Osteocyte (in vitro differentiated cells): ENCODE measurements at regions not wholly inside any gene's neighbourhood (a gene's known extent, or its start where the extent isn't known, plus 50 kb on each side); places are given as distances from the start of the nearest gene placed in this dataset.
"Not testable (repeated sequence)": the region's sequence is repeated elsewhere in the genome, so short reads cannot be mapped to it uniquely, and the experiment has no call there.

Source experiments
- DNase-seq: peaks from one replicate; pipeline ENCODE4 v3.0.0; 2021; ENCODE audit warnings: mixed read lengths; ENCODE audit not compliant: unreplicated experiment; ENCODE audit errors: extremely low spot score
- H3K27ac Mint-ChIP-seq: one replicate; pipeline ENCODE4 v1.8.0; 2021; ENCODE audit warnings: mild to moderate bottlenecking, mixed read lengths; ENCODE audit not compliant: unreplicated experiment
- H3K27me3 Mint-ChIP-seq: one replicate; pipeline ENCODE4 v1.8.0; 2021; ENCODE audit warnings: mixed read lengths; ENCODE audit not compliant: unreplicated experiment
- H3K36me3 Mint-ChIP-seq: one replicate; pipeline ENCODE4 v1.8.0; 2021; ENCODE audit warnings: mixed read lengths; ENCODE audit not compliant: unreplicated experiment
- H3K4me1 Mint-ChIP-seq: one replicate; pipeline ENCODE4 v1.8.0; 2021; ENCODE audit warnings: mixed read lengths; ENCODE audit not compliant: unreplicated experiment
- H3K4me3 Mint-ChIP-seq: one replicate; pipeline ENCODE4 v1.8.0; 2021; ENCODE audit warnings: mild to moderate bottlenecking, moderate library complexity, mixed read lengths; ENCODE audit not compliant: unreplicated experiment
- H3K9me3 Mint-ChIP-seq: one replicate; pipeline ENCODE4 v1.8.0; 2021; ENCODE audit warnings: mixed read lengths; ENCODE audit not compliant: unreplicated experiment
- CTCF ChIP-seq: fragments of 200-600 bp; sonication (generic); IDR thresholded peaks from 2 replicates; pipeline ENCODE4 v1.5.0; 2021; ENCODE audit warnings: antibody characterized with exemption, mild to moderate bottlenecking, moderate library complexity

- Mint-ChIP-seq H3K9me3 (no peaks in the 10 kb centered on the region), H3K4me1 (peaks cover 6% of the 10 kb centered on the region), H3K4me3 (no peak overlapping the region), H3K27ac (no peak overlapping the region), H3K36me3 (no peaks in the 10 kb centered on the region), H3K27me3 (no peaks in the 10 kb centered on the region)
- no peak for TF ChIP-seq CTCF
- DNase-seq, result no peak
Observed at GRCh38 chr14:42992930-42993329, 1386.3 kb downstream of the LRFN5 start.

DNA sequence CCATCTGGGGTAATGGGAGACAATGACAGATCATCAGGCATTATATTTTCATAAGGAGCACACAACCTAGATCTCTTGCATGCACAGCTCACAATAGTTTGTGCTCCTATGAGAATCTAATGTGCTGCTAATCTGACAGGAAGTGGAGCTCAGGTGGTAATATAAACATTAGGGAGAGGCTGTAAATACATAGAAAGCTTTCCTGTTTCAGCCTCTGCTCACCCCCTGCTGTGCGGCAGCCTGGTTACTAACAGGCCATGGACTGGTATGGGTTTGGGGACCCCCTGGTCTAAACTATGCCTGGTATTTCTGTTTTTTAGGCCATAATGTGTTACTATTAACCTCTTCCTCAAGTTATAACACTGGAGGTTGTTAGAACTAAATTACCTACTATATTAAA is 1373.7 kb downstream of the LRFN5 start:
- Mint-ChIP-seq H3K27me3 (no peaks in the 10 kb centered on the region), H3K9me3 (peaks cover 12% of the 10 kb centered on the region), H3K4me1 (peaks cover 3% of the 10 kb centered on the region), H3K27ac (no peak overlapping the region), H3K36me3 (no peaks in the 10 kb centered on the region), H3K4me3 (no peak overlapping the region)
- no peak for TF ChIP-seq CTCF
- no peak for DNase-seq

DNA sequence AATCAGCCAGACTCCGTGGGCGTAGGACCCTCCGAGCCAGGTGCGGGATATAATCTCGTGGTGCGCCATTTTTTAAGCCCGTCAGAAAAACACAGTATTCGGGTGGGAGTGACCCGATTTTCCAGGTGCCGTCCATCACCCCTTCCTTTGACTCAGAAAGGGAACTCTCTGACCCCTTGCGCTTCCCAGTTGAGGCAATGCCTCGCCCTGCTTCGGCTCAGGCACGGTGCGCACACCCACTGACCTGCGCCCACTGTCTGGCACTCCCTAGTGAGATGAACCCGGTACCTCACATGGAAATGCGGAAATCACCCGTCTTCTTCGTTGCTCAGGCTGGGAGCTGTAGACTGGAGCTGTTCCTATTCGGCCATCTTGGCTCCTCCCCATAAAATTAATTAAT is 1366.5 kb downstream of the LRFN5 start:
- not testable (repeated sequence) for H3K4me3 Mint-ChIP-seq, H3K27me3 Mint-ChIP-seq, H3K36me3 Mint-ChIP-seq, DNase-seq, H3K4me1 Mint-ChIP-seq, H3K27ac Mint-ChIP-seq
- H3K9me3 Mint-ChIP-seq, result peaks cover 14% of the 10 kb centered on the region

GRCh38 chr14:42965512-42965911 is 1358.8 kb downstream of the LRFN5 start:
- H3K27ac Mint-ChIP-seq, result no peak overlapping the region
- H3K27me3 Mint-ChIP-seq, result no peaks in the 10 kb centered on the region
- H3K4me1 Mint-ChIP-seq, result no peaks in the 10 kb centered on the region
- H3K36me3 Mint-ChIP-seq, result no peaks in the 10 kb centered on the region
- TF ChIP-seq CTCF, result no peak
- no peak overlapping the region for H3K4me3 Mint-ChIP-seq
- H3K9me3 Mint-ChIP-seq, result peaks cover 2% of the 10 kb centered on the region
- no peak for DNase-seq

- DNase-seq, result no peak
- Mint-ChIP-seq H3K27me3 (no peaks in the 10 kb centered on the region), H3K36me3 (no peaks in the 10 kb centered on the region), H3K27ac (no peak overlapping the region), H3K9me3 (no peaks in the 10 kb centered on the region), H3K4me3 (no peak overlapping the region), H3K4me1 (no peaks in the 10 kb centered on the region)
- TF ChIP-seq CTCF, result no peak
Observed at GRCh38 chr14:42961509-42961908, 1354.8 kb downstream of the LRFN5 start.

DNA sequence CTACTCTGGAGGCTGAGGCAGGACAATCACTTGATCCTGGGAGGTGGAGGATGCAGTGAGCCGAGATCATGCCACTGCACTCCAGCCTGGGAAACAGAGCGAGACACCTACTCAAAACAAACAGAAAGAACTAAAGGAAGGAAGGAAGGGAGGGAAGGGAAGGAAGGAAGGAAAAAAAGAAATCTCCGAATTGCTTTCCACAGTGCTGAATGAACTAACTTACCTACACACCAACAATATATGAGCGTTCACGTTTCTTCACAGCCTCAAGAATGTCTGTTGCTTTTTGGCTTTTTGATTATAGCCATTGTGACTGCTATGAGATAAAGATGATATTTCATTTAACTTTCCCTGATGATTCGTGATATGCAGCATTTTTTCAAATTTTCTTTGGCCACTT is 1343.7 kb downstream of the LRFN5 start:
- no peaks in the 10 kb centered on the region for H3K4me1 Mint-ChIP-seq
- peaks cover 12% of the 10 kb centered on the region for H3K9me3 Mint-ChIP-seq
- H3K27ac Mint-ChIP-seq, result no peak overlapping the region
- H3K36me3 Mint-ChIP-seq, result no peaks in the 10 kb centered on the region
- H3K27me3 Mint-ChIP-seq, result peaks cover 2% of the 10 kb centered on the region
- TF ChIP-seq CTCF, result no peak
- no peak overlapping the region for H3K4me3 Mint-ChIP-seq
- DNase-seq, result no peak
